GM19239 (cell line): ENCODE measurements at regions not wholly inside any gene's neighbourhood (a gene's known extent, or its start where the extent isn't known, plus 50 kb on each side); places are given as distances from the start of the nearest gene placed in this dataset.
A peak's percentile ranks its signal among the peaks of the same experiment; 100 is the strongest.
"Not testable (repeated sequence)": the region's sequence is repeated elsewhere in the genome, so short reads cannot be mapped to it uniquely, and the experiment has no call there.

ENCODE experiments used
- DNase-seq: peaks from one replicate; pipeline ENCODE4 v3.0.0; 2011; ENCODE audit warnings: low spot score; ENCODE audit not compliant: insufficient read length
- FAIRE-seq: peaks from 2 replicates; lab custom pipeline; 2011; peaks lifted over from hg19 to GRCh38; lab: Jason Lieb, UNC

GRCh38 chr10:63005246-63005645 is 127.9 kb upstream of the NRBF2 start:
- FAIRE-seq (peak; percentile 8), DNase-seq (no peak)

DNA sequence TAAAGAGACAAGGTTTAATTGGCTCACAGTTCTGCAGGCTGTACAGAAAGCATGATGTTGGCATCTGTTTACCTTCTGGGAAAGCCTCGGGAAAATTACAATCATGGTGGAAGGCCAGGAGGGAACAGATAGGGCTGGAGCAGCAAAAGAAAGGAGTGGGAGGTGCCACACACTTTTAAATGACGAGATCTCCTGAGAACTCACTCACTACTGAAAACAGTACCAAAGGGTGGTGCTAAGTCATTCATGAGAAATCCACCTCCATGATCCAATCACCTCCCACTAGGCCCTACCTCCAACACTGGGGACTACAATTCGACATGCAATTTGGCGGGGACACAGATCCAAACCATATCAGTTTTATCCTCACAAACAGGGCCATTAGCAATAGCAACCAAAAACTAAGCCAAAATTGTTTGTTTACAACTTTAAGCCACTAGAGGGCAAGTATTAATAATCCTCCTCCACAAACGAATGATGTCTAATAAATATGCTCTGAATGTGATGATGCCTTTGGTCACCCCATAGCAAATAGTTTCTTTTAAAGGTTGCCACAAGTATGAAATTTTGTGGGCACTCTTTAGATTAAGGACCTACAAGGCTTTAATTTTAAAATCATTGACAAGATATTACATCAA is 129.2 kb upstream of the NRBF2 start:
- peak; percentile 21 for FAIRE-seq
- DNase-seq, result no peak

- DNase-seq, result no peak
- no peak for FAIRE-seq
Observed at GRCh38 chr10:62996925-62997324, 136.2 kb upstream of the NRBF2 start.

DNA sequence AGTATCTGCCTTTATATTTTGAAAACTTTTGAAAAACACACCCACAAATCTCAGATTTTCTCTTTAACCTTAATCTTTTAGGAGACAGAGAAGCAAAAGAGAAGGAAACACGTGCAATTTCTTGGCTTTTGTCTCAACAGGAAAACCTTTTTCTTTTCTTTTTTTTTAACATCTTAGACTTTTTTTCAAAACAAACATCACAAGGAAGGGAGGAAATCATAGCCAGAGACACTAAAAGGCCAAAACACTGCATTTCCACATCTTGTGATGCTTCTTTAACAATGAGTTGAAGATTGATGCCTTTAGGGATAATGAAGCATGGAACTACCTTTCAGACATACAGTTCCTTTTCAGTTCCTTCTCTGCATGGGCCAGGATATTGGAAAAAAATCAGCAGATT is 136.6 kb upstream of the NRBF2 start:
- FAIRE-seq (no peak), DNase-seq (no peak)

DNA sequence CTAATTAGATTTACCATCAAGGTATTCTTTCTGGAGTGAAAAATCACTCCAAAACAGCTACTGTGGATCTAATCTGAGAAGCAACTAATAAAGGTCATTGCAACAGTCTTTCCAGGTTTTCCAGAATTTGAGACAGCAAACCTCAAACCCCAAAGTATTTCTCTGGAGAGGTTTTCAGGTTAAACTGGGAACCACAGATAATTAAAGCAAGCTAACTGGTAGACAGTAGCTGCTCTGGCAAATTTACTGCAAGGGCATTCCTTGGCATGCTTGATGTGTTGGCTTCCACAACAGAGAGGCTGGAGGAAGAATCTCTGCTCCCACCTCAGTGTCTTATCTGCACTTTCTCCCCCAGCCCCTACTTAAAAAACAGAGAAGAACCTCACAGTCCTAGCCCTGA is 140.0 kb upstream of the NRBF2 start:
- DNase-seq (no peak), FAIRE-seq (no peak)

DNA sequence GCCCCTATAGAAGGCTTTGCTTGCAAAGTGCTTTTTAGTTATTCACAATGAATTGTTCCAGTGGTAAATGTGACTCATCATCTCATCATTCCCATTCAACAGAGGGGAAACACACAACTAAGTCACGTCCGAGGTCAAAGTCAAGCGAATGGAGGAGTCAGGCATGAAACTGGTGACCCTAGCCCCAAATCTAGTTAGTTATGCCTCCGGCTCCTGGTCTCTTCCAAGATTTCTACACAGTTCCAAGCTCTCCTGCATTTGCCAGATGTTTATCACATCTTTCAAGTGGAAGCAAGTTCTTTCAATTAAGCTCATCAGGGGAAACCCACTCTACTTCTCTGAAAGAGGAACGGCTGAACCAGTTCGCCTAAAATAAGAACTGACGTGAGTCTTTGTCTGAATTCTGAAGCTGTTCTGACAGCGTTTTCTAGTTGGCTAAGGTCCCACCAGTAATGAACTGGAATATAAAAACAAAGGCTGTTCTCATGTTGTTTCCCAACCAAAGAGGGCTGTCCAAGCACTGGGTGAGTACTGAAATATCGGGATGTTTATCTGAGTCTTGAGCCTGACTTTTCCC is 140.9 kb upstream of the NRBF2 start:
- FAIRE-seq, result no peak
- no peak for DNase-seq

DNA sequence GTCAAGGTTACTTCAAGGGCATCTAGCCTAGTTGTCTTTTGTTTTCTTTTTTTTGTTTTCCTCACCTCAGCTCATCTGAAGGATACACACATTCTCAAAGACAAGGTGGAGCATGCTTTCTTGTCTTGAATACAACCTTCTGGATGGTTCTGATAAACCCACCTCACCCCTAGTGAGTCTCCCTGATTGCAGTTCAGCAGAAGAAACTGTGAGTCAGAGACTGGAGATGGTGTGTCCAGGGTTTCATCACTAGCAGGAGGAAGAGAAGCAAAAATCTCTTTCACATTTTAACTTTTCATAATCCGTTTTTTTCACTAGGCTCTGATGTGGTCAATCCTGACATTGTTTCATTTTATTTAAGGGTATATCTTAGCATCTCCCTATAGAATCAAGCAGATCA is 143.0 kb upstream of the NRBF2 start:
- DNase-seq (no peak), FAIRE-seq (no peak)

- no peak for DNase-seq
- no peak for FAIRE-seq
Observed at GRCh38 chr10:62985807-62986600, 147.1 kb upstream of the NRBF2 start.

- no peak for FAIRE-seq
Observed at GRCh38 chr10:62981096-62981495, 152.0 kb upstream of the NRBF2 start.

DNA sequence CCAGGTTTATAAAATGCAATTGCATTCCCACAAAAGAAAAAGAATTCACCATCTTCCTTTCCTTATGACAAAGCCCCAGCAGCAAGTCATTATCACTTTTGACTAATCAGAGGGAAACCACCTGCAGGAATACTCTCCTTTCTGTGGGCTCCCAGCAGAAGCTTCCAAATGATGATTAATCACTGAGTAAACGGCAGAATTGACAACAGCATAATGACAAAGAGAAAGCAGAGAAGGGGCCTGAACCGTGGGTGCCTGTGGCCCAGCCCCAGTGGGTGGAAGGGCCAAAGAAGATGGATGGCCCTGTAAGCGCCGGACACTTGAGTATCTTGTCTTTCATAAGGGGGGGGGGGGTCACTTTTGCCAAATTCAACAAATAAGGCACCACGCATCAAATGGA is 152.4 kb upstream of the NRBF2 start:
- no peak for FAIRE-seq
- DNase-seq, result no peak

More at GRCh38 chr10:62981096-62981495, 152.0 kb upstream of the NRBF2 start:
- DNase-seq, result no peak

GRCh38 chr10:62979921-62980320 is 153.2 kb upstream of the NRBF2 start:
- DNase-seq (no peak), FAIRE-seq (no peak)

DNA sequence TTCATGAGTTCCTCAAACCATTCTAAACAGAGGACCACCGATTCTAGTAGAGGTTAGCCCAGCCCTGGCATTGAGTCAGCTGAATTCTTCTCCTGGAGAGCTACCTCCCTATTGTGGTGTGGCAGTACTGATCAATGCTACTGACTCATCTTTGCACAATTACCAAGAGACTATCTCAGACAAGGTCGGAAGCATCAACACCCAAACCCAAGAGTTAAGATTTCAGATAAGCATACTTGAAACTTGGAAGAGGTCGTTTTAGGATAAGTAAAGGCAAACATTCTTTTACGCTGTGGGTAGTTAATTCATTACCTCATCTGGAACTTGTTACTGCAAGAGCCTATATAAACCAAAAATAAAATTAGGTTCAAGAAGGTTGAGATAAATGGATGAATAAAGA is 154.6 kb upstream of the NRBF2 start:
- FAIRE-seq (no peak), DNase-seq (no peak)

DNA sequence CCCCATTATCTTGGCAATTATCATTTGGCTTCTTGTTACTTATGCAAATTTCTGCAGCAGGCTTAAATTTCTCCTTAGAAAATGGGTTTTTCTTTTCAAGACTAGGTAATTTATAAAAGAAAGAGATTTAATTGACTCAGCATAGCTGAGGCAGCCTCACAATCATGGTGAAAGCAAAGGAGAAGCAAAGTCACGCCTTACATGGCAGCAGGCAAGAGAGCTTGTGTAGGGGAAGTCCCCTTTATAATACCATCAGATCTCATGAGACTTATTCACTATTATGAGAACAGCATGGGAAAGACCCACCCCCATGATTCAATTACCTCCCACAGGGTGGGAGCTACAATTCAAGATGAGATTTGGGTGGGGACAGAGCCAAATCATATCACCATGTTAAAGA is 158.3 kb upstream of the NRBF2 start:
- DNase-seq, FAIRE-seq: not testable (repeated sequence)

DNA sequence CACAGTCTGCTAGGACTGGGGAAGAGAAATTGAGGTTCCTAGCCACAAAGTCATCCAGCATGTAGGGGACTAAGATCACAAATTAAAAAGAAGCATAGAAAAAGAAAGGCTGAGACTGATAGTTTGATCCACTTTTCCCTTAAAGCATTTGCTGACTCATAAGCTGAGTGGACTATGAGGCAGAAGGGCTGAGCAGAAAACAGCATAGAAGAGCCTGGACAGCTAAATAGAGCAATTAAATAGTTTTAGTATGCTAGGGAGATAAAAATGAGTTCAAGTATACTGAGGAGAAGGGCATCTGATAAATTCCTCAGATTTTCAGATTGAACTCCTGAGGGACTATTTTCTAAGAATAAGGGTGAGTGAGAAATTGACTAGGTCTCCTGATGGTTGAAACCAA is 155.9 kb upstream of the EGR2 start:
- DNase-seq (no peak), FAIRE-seq (no peak)

GRCh38 chr10:62964026-62964425 is 147.9 kb upstream of the EGR2 start:
- DNase-seq (no peak), FAIRE-seq (no peak)

DNA sequence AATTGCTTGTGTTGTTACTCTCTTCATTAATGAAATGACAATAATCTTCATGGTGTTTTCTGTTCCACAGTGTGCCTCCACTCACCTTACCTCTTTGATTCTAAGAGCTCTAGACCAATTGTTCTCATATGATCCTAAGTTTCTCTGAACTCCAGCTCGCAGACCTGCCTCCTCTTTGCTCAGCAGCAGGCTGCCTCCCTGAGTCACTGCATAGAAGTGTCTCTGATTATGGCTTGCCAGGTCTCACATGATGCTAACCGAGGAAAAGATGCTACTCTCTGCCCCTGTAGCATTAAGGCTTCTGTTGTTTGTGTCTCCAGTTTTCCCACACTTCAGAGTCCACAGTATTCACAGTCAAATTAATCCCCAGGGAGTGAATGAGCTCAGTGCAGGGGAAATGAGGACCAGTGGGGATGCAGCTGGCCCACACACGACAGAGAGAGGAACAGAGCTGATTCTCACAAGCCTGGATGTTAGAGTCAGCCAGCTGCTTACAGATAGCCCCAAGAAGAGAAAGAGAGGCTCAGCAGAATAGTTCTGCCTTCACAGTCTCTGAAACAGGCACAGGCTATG is 145.9 kb upstream of the EGR2 start:
- FAIRE-seq (no peak), DNase-seq (no peak)

DNA sequence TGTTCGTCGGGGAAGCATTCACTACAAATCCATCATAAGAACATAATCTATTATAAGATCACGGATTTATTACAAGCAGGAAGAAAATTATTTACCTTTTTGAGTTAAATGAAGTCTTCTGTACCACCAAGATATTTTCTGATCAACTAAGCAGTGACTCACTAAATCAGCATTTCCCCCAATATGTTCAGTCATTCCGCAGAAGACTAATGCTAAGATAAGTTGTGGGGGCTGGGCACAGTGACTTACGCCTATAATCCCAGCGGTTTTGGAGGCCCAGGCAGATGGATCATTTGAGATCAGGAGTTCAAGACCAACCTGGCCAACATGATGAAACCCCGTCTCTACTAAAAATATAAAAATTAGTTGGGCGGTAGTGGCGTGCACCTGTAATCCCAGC is 144.2 kb upstream of the EGR2 start:
- DNase-seq (no peak), FAIRE-seq (no peak)

- no peak for DNase-seq
Observed at GRCh38 chr10:62959553-62959952, 143.4 kb upstream of the EGR2 start.

DNA sequence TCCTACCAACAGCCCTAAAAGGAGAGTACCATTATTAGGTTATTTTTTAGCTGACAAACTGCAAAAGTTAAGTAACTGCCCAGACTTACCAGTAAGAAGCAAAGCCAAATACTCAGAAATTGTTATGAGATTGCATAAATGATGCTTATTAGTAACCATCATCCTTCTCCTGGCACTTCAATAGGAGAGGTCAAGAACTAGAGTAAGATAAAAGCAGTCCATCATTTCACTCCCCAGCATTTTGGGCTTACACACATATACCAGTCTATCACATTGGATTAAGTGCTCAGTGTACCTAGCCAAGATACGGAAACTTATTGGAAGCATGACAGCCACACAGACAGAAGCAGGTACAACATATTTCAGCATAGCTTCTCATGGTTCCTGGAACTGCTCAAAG is 142.8 kb upstream of the EGR2 start:
- FAIRE-seq, result no peak
- DNase-seq, result no peak

More at GRCh38 chr10:62959553-62959952, 143.4 kb upstream of the EGR2 start:
- FAIRE-seq, result no peak

DNA sequence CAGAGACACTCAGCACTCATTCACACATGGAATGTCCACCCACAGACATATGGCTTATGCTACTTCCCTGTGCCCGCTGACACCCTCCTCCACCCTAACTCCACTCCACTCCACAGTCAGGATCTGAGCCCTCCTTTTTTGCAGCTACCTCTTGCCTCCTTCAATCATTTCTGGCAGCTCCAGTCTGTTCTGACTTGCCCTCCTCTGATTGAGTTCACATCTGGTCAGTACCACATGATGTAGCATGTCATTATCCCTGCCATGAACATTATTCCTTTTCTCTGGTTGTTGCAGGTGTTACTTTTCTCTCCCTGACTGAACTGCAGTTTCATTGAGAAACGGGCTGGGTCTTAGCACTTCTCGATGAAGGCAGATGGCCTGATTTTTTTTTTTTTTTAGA is 130.1 kb upstream of the EGR2 start:
- DNase-seq, result no peak
- FAIRE-seq, result no peak

- no peak for DNase-seq
- no peak for FAIRE-seq
Observed at GRCh38 chr10:62939698-62940097, 123.5 kb upstream of the EGR2 start.
